ENCODE measurements at regions not wholly inside any gene's neighbourhood (a gene's known extent, or its start where the extent isn't known, plus 50 kb on each side); places are given as distances from the start of the nearest gene placed in this dataset.

DNA sequence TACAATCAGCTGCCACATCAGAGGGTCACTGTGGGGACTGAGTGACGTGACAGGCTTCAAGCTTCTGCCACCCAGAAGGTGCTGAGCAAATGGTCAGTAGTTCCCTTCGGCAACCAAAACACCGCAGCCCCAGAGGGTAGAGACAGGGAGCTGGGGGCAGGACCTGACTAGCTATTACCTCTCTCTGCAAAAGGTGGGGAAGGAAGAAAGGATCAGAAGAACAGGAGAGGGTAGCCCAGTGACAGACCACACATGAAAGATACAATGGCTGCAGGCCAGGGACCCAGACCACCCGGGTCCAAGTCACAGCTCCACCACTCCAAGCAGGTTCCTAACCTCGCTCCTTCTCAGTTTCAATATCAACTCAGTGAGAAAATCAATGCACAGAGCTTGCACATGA, 377.1 kb downstream of the NPHP4 start:
- Mint-ChIP-seq H3K9me3 (0 out of 3 replicates have a peak, but pooled peaks cover 3% of the 10 kb centered on the region), H3K27me3 (ENCODE audit: insufficient read depth, low read depth, poor library complexity) (peaks cover 11% of the 10 kb centered on the region), H3K36me3 (ENCODE audit: low read depth) (no peaks in the 10 kb centered on the region), H3K4me1 (no peaks in the 10 kb centered on the region; the same call in 2 of the 3 replicates), H3K4me3 (no peak overlapping the region), H3K27ac (no peak overlapping the region)
- Histone ChIP-seq H3K4me3 (no peak overlapping the region), H3F3A (replicated peaks; ENCODE audit: low read depth) (no peaks in the 10 kb centered on the region), H4K20me1 (replicated peaks; ENCODE audit: insufficient read depth) (no peaks in the 10 kb centered on the region), H2AFZ (no peak overlapping the region), H3K4me2 (no peak overlapping the region), H3K9me2 (ENCODE audit: insufficient read depth) (no peaks in the 10 kb centered on the region), H3K27me3 (ENCODE audit: insufficient read depth) (no peaks in the 10 kb centered on the region), H3K36me3 (ENCODE audit: insufficient read depth) (peaks cover 1% of the 10 kb centered on the region; the same call in 1 of the 2 replicates), H3K4me1 (ENCODE audit: insufficient read depth) (no peaks in the 10 kb centered on the region), H3K79me2 (replicated peaks; ENCODE audit: insufficient read depth) (no peaks in the 10 kb centered on the region), H3K27ac (ENCODE audit: low read depth) (no peak overlapping the region)
- DNase-seq (ENCODE audit: low spot score), result no peak
- TF ChIP-seq CREB1 (CRISPR knock-in tag; IDR thresholded peaks at IDR 0.05; ENCODE audit: low read depth) (no peak), STAT1 (IDR thresholded peaks at IDR 0.05; ENCODE audit: unreplicated experiment) (no peak), ZNF331 (CRISPR knock-in tag; IDR thresholded peaks at IDR 0.05; ENCODE audit: low read depth) (no peak), NANOG (IDR thresholded peaks at IDR 0.05; ENCODE audit: borderline replicate concordance) (no peak), ZNF114 (CRISPR knock-in tag; IDR thresholded peaks at IDR 0.05) (no peak), EZH2phosphoT487 (IDR thresholded peaks at IDR 0.05; ENCODE audit: unreplicated experiment) (no peak), POLR2AphosphoS5 (IDR thresholded peaks at IDR 0.05; ENCODE audit: low read depth) (no peak), JUNB (IDR thresholded peaks at IDR 0.05; ENCODE audit: unreplicated experiment) (no peak), EZH2 (IDR thresholded peaks at IDR 0.05; ENCODE audit: low read depth, unreplicated experiment) (no peak)
- TF ChIP-seq, protein P1, sequence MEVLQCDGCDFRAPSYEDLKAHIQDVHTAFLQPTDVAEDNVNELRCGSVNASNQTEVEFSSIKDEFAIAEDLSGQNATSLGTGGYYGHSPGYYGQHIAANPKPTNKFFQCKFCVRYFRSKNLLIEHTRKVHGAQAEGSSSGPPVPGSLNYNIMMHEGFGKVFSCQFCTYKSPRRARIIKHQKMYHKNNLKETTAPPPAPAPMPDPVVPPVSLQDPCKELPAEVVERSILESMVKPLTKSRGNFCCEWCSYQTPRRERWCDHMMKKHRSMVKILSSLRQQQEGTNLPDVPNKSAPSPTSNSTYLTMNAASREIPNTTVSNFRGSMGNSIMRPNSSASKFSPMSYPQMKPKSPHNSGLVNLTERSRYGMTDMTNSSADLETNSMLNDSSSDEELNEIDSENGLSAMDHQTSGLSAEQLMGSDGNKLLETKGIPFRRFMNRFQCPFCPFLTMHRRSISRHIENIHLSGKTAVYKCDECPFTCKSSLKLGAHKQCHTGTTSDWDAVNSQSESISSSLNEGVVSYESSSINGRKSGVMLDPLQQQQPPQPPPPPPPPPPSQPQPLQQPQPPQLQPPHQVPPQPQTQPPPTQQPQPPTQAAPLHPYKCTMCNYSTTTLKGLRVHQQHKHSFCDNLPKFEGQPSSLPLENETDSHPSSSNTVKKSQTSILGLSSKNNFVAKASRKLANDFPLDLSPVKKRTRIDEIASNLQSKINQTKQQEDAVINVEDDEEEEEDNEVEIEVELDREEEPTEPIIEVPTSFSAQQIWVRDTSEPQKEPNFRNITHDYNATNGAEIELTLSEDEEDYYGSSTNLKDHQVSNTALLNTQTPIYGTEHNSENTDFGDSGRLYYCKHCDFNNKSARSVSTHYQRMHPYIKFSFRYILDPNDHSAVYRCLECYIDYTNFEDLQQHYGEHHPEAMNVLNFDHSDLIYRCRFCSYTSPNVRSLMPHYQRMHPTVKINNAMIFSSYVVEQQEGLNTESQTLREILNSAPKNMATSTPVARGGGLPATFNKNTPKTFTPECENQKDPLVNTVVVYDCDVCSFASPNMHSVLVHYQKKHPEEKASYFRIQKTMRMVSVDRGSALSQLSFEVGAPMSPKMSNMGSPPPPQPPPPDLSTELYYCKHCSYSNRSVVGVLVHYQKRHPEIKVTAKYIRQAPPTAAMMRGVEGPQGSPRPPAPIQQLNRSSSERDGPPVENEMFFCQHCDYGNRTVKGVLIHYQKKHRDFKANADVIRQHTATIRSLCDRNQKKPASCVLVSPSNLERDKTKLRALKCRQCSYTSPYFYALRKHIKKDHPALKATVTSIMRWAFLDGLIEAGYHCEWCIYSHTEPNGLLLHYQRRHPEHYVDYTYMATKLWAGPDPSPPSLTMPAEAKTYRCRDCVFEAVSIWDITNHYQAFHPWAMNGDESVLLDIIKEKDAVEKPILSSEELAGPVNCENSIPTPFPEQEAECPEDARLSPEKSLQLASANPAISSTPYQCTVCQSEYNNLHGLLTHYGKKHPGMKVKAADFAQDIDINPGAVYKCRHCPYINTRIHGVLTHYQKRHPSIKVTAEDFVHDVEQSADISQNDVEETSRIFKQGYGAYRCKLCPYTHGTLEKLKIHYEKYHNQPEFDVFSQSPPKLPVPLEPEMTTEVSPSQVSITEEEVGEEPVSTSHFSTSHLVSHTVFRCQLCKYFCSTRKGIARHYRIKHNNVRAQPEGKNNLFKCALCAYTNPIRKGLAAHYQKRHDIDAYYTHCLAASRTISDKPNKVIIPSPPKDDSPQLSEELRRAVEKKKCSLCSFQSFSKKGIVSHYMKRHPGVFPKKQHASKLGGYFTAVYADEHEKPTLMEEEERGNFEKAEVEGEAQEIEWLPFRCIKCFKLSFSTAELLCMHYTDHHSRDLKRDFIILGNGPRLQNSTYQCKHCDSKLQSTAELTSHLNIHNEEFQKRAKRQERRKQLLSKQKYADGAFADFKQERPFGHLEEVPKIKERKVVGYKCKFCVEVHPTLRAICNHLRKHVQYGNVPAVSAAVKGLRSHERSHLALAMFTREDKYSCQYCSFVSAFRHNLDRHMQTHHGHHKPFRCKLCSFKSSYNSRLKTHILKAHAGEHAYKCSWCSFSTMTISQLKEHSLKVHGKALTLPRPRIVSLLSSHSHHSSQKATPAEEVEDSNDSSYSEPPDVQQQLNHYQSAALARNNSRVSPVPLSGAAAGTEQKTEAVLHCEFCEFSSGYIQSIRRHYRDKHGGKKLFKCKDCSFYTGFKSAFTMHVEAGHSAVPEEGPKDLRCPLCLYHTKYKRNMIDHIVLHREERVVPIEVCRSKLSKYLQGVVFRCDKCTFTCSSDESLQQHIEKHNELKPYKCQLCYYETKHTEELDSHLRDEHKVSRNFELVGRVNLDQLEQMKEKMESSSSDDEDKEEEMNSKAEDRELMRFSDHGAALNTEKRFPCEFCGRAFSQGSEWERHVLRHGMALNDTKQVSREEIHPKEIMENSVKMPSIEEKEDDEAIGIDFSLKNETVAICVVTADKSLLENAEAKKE (CRISPR knock-in tag; IDR thresholded peaks at IDR 0.05), result no peak
- TF ChIP-seq, protein P2, sequence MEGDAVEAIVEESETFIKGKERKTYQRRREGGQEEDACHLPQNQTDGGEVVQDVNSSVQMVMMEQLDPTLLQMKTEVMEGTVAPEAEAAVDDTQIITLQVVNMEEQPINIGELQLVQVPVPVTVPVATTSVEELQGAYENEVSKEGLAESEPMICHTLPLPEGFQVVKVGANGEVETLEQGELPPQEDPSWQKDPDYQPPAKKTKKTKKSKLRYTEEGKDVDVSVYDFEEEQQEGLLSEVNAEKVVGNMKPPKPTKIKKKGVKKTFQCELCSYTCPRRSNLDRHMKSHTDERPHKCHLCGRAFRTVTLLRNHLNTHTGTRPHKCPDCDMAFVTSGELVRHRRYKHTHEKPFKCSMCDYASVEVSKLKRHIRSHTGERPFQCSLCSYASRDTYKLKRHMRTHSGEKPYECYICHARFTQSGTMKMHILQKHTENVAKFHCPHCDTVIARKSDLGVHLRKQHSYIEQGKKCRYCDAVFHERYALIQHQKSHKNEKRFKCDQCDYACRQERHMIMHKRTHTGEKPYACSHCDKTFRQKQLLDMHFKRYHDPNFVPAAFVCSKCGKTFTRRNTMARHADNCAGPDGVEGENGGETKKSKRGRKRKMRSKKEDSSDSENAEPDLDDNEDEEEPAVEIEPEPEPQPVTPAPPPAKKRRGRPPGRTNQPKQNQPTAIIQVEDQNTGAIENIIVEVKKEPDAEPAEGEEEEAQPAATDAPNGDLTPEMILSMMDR (conservative IDR thresholded peaks at IDR 0.05; ENCODE audit: low read depth in 2 of 2), result no peak
- TF ChIP-seq, protein P3, sequence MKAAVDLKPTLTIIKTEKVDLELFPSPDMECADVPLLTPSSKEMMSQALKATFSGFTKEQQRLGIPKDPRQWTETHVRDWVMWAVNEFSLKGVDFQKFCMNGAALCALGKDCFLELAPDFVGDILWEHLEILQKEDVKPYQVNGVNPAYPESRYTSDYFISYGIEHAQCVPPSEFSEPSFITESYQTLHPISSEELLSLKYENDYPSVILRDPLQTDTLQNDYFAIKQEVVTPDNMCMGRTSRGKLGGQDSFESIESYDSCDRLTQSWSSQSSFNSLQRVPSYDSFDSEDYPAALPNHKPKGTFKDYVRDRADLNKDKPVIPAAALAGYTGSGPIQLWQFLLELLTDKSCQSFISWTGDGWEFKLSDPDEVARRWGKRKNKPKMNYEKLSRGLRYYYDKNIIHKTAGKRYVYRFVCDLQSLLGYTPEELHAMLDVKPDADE (IDR thresholded peaks at IDR 0.05), result no peak
- TF ChIP-seq, protein P4, sequence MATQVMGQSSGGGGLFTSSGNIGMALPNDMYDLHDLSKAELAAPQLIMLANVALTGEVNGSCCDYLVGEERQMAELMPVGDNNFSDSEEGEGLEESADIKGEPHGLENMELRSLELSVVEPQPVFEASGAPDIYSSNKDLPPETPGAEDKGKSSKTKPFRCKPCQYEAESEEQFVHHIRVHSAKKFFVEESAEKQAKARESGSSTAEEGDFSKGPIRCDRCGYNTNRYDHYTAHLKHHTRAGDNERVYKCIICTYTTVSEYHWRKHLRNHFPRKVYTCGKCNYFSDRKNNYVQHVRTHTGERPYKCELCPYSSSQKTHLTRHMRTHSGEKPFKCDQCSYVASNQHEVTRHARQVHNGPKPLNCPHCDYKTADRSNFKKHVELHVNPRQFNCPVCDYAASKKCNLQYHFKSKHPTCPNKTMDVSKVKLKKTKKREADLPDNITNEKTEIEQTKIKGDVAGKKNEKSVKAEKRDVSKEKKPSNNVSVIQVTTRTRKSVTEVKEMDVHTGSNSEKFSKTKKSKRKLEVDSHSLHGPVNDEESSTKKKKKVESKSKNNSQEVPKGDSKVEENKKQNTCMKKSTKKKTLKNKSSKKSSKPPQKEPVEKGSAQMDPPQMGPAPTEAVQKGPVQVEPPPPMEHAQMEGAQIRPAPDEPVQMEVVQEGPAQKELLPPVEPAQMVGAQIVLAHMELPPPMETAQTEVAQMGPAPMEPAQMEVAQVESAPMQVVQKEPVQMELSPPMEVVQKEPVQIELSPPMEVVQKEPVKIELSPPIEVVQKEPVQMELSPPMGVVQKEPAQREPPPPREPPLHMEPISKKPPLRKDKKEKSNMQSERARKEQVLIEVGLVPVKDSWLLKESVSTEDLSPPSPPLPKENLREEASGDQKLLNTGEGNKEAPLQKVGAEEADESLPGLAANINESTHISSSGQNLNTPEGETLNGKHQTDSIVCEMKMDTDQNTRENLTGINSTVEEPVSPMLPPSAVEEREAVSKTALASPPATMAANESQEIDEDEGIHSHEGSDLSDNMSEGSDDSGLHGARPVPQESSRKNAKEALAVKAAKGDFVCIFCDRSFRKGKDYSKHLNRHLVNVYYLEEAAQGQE (IDR thresholded peaks at IDR 0.05; ENCODE audit: unreplicated experiment), result no peak
- no peak for ATAC-seq
